ENCODE measurements at regions not wholly inside any gene's neighbourhood (a gene's known extent, or its start where the extent isn't known, plus 50 kb on each side); places are given as distances from the start of the nearest gene placed in this dataset.
"Not testable (repeated sequence)": the region's sequence is repeated elsewhere in the genome, so short reads cannot be mapped to it uniquely, and the experiment has no call there.

DNA sequence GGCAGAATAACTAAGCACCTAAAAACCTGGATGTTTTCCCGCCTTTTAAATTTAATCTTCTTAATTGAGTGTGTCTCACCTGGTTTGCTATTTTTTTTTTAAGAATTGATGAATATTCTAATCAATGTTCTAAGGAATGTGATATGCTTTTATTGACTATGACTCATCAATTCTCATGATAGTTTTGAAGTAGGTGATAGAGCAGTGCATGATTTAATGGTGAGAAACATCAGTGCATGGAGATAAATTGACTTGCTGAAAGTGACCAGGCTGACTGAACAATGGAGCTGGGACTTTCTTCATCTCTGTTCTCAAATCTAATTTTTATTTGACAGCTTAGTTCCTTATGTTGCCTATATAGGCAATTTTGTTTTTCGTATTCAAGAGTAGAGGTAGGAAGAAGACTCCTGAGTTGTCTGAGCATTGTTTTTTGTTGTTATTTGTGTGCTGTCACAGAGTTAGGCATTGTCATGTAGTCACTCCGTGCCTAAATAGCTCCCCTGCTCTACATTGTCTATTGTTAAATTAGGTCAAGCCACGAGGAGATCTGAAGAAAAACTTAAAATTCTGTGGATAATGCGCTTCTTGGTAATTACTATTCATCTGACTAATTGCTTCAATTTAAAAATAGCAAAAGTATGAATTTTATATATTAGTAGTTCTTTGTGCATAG, 59.0 kb upstream of the NUTM2F start:
- TF ChIP-seq CTCF (conservative IDR thresholded peaks at IDR 0.05; ENCODE audit: low read length); EZH2phosphoT487 (IDR thresholded peaks at IDR 0.05; ENCODE audit: borderline replicate concordance): not testable (repeated sequence)
